ENCODE measurements at regions not wholly inside any gene's neighbourhood (a gene's known extent, or its start where the extent isn't known, plus 50 kb on each side); places are given as distances from the start of the nearest gene placed in this dataset.

DNA sequence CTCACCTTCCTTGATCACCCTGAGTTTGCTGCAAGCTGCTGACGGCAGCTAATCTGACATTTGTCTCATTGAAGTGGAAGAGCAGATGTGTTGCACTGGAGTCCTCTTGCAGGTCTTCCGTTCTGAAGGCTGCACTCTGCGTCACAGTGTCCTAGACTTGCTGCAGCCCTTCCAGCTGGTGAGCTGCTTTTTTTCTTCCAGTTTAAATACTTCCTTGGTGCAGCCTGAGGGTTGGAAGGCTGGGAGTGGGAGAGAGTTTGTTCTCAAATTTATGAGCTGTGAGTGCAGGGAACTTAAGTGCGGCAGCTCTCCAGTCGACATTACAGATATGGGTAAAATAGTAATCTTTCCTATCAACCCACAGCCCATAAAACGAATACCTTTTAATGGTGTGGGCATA is 303.6 kb upstream of the FAT1 start:
- TF ChIP-seq POLR2AphosphoS5 (IDR thresholded peaks at IDR 0.05; ENCODE audit: low read depth, low read length) (no peak), SIN3A (IDR thresholded peaks at IDR 0.05; ENCODE audit: borderline replicate concordance, insufficient read depth, low read length) (no peak), TAF1 (IDR thresholded peaks at IDR 0.05; ENCODE audit: borderline replicate concordance, insufficient read depth, low read length) (no peak), FOXP2 (optimal IDR thresholded peaks at IDR 0.05; ENCODE audit: borderline replicate concordance, extremely low read depth, extremely low read length, insufficient read depth) (no peak)
- TF ChIP-seq, protein P1, sequence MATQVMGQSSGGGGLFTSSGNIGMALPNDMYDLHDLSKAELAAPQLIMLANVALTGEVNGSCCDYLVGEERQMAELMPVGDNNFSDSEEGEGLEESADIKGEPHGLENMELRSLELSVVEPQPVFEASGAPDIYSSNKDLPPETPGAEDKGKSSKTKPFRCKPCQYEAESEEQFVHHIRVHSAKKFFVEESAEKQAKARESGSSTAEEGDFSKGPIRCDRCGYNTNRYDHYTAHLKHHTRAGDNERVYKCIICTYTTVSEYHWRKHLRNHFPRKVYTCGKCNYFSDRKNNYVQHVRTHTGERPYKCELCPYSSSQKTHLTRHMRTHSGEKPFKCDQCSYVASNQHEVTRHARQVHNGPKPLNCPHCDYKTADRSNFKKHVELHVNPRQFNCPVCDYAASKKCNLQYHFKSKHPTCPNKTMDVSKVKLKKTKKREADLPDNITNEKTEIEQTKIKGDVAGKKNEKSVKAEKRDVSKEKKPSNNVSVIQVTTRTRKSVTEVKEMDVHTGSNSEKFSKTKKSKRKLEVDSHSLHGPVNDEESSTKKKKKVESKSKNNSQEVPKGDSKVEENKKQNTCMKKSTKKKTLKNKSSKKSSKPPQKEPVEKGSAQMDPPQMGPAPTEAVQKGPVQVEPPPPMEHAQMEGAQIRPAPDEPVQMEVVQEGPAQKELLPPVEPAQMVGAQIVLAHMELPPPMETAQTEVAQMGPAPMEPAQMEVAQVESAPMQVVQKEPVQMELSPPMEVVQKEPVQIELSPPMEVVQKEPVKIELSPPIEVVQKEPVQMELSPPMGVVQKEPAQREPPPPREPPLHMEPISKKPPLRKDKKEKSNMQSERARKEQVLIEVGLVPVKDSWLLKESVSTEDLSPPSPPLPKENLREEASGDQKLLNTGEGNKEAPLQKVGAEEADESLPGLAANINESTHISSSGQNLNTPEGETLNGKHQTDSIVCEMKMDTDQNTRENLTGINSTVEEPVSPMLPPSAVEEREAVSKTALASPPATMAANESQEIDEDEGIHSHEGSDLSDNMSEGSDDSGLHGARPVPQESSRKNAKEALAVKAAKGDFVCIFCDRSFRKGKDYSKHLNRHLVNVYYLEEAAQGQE (IDR thresholded peaks at IDR 0.05; ENCODE audit: insufficient read depth in 1 of 2, low read depth in 2 of 2, low read length in 2 of 2), result no peak
